HPDE6-E6E7 (cell line): ENCODE measurements at regions not wholly inside any gene's neighbourhood (a gene's known extent, or its start where the extent isn't known, plus 50 kb on each side); places are given as distances from the start of the nearest gene placed in this dataset.
"Not testable (repeated sequence)": the region's sequence is repeated elsewhere in the genome, so short reads cannot be mapped to it uniquely, and the experiment has no call there.

Experiments used
- DNase-seq: peaks from one replicate; pipeline ENCODE4 v3.0.0; 2011; ENCODE audit warnings: missing footprints; ENCODE audit errors: extremely low spot score

- not testable (repeated sequence) for DNase-seq
These were observed 196.5 kb upstream of the ZNF469 start for GRCh38 chr16:88185976-88186888.

GRCh38 chr16:88186889-88187870, 195.6 kb upstream of the ZNF469 start:
- DNase-seq, result not testable (repeated sequence)

- DNase-seq, result not testable (repeated sequence)
These were observed 194.4 kb upstream of the ZNF469 start for GRCh38 chr16:88188171-88188895.

- not testable (repeated sequence) for DNase-seq
These were observed 192.1 kb upstream of the ZNF469 start for GRCh38 chr16:88190592-88191095.

GRCh38 chr16:88191168-88191567, 191.6 kb upstream of the ZNF469 start:
- not testable (repeated sequence) for DNase-seq

- DNase-seq, result no peak
These were observed 190.2 kb upstream of the ZNF469 start for GRCh38 chr16:88192601-88193000.

- DNase-seq, result not testable (repeated sequence)
These were observed 188.9 kb upstream of the ZNF469 start for GRCh38 chr16:88193706-88194396.

GRCh38 chr16:88194397-88195268, 188.1 kb upstream of the ZNF469 start:
- no peak for DNase-seq

GRCh38 chr16:88195269-88195705, 187.5 kb upstream of the ZNF469 start:
- no peak for DNase-seq

- DNase-seq, result no peak
These were observed 186.8 kb upstream of the ZNF469 start for GRCh38 chr16:88195911-88196465.

GRCh38 chr16:88196471-88197400, 186.0 kb upstream of the ZNF469 start:
- no peak for DNase-seq

GRCh38 chr16:88197481-88198456, 185.0 kb upstream of the ZNF469 start:
- no peak for DNase-seq

- not testable (repeated sequence) for DNase-seq
These were observed 184.1 kb upstream of the ZNF469 start for GRCh38 chr16:88198457-88199295.

GRCh38 chr16:88199296-88200153, 183.2 kb upstream of the ZNF469 start:
- DNase-seq, result not testable (repeated sequence)
